SU-DHL-6 (cell line): ENCODE measurements at regions not wholly inside any gene's neighbourhood (a gene's known extent, or its start where the extent isn't known, plus 50 kb on each side); places are given as distances from the start of the nearest gene placed in this dataset.

ENCODE experiments used
- H2AFZ ChIP-seq: fragments of 200-600 bp; sonication (generic); 2 replicates; pipeline ENCODE4 v1.6.1; 2014; ENCODE audit warnings: low read depth, mild to moderate bottlenecking, moderate library complexity, mixed read lengths, antibody characterized with exemption, low read length; ENCODE audit not compliant: severe bottlenecking
- H3F3A ChIP-seq: fragments of 200-600 bp; shearing (Covaris generic); 2 replicates; pipeline ENCODE4 v1.6.0; 2016; ENCODE audit warnings: antibody characterized with exemption, mild to moderate bottlenecking; ENCODE audit not compliant: insufficient read depth
- H3K27ac ChIP-seq: fragments of 200-600 bp; sonication (generic); 2 replicates; pipeline ENCODE4 v1.5.1; 2016; ENCODE audit warnings: low read depth, mild to moderate bottlenecking, low read length, moderate library complexity, mixed read lengths
- H3K27me3 ChIP-seq: fragments of 200-600 bp; sonication (generic), shearing (Covaris generic); 2 replicates; pipeline ENCODE4 v1.6.0; 2014; ENCODE audit warnings: mild to moderate bottlenecking, low read length
- H3K36me3 ChIP-seq: fragments of 200-600 bp; sonication (generic); 2 replicates; pipeline ENCODE4 v1.6.1; 2014; ENCODE audit warnings: mild to moderate bottlenecking, low read length, mixed read lengths
- H3K4me2 ChIP-seq: fragments of 300-600, 200-600 bp; shearing (Covaris generic), sonication (generic); 2 replicates; pipeline ENCODE4 v1.6.0; 2014; ENCODE audit warnings: low read length, low read depth, mild to moderate bottlenecking; ENCODE audit not compliant: poor library complexity, severe bottlenecking
- H3K4me3 ChIP-seq: fragments of 200-600 bp; sonication (generic); 2 replicates; pipeline ENCODE4 v1.5.1; 2014; ENCODE audit warnings: antibody characterized with exemption, low read length, mild to moderate bottlenecking, mixed read lengths; ENCODE audit not compliant: insufficient read depth, poor library complexity, severe bottlenecking
- H3K79me2 ChIP-seq: fragments of 200-600 bp; sonication (generic); 2 replicates; pipeline ENCODE4 v1.6.1; 2014; ENCODE audit warnings: mild to moderate bottlenecking, low read length, moderate library complexity; ENCODE audit not compliant: insufficient read depth
- H3K9ac ChIP-seq: fragments of 200-600 bp; sonication (generic); 2 replicates; pipeline ENCODE4 v1.7.0; 2014; ENCODE audit warnings: mild to moderate bottlenecking, low read length
- H3K9me2 ChIP-seq: fragments of 200-600 bp; sonication (generic); replicated peaks from 2 replicates; pipeline ENCODE4 v1.6.1; 2014; ENCODE audit warnings: low read length; ENCODE audit not compliant: insufficient read depth
- H3K9me3 ChIP-seq: fragments of 200-600 bp; sonication (generic); 2 replicates; pipeline ENCODE4 v1.6.1; 2014; ENCODE audit warnings: low read length, mixed read lengths; ENCODE audit not compliant: insufficient read depth
- H4K20me1 ChIP-seq: fragments of 200-600 bp; sonication (generic); 2 replicates; pipeline ENCODE4 v1.6.1; 2014; ENCODE audit warnings: low read depth, mild to moderate bottlenecking, antibody characterized with exemption, low read length, moderate library complexity, mixed read lengths
- CTCF ChIP-seq: fragments of 200-600 bp; sonication (generic); IDR thresholded peaks from one replicate; pipeline ENCODE4 v1.5.1; 2017; ENCODE audit warnings: antibody characterized with exemption, mild to moderate bottlenecking, low read length, moderate library complexity; ENCODE audit not compliant: insufficient read depth, poor library complexity, severe bottlenecking
- EZH2phosphoT487 ChIP-seq: fragments of 200-600 bp; sonication (generic), shearing (Covaris generic); conservative IDR thresholded peaks from 2 replicates; pipeline ENCODE4 v1.6.1; 2018; ENCODE audit warnings: mild to moderate bottlenecking, antibody characterized with exemption, low read length, moderate library complexity, mixed read lengths

GRCh38 chr4:188660796-188661195 lies 521.6 kb downstream of the TRIML1 start:
- Histone ChIP-seq H3K9ac (no peak overlapping the region), H3F3A (no peaks in the 10 kb centered on the region)

GRCh38 chr4:188661502-188661901 lies 522.3 kb downstream of the TRIML1 start:
- Histone ChIP-seq H3F3A (no peaks in the 10 kb centered on the region), H4K20me1 (no peaks in the 10 kb centered on the region), H3K4me3 (no peak overlapping the region), H3K27me3 (no peaks in the 10 kb centered on the region), H2AFZ (no peak overlapping the region), H3K4me2 (no peak overlapping the region), H3K9me3 (no peaks in the 10 kb centered on the region), H3K9me2 (no peaks in the 10 kb centered on the region), H3K79me2 (no peaks in the 10 kb centered on the region), H3K36me3 (no peaks in the 10 kb centered on the region), H3K9ac (no peak overlapping the region), H3K27ac (no peak overlapping the region)
- no peak for TF ChIP-seq CTCF
- no peak for TF ChIP-seq EZH2phosphoT487

More at GRCh38 chr4:188660796-188661195, 521.6 kb downstream of the TRIML1 start:
- Histone ChIP-seq H3K9me2 (no peaks in the 10 kb centered on the region), H2AFZ (no peak overlapping the region), H3K27ac (no peak overlapping the region), H3K4me2 (no peak overlapping the region), H3K9me3 (no peaks in the 10 kb centered on the region), H3K4me3 (no peak overlapping the region), H4K20me1 (no peaks in the 10 kb centered on the region), H3K36me3 (no peaks in the 10 kb centered on the region), H3K27me3 (no peaks in the 10 kb centered on the region), H3K79me2 (no peaks in the 10 kb centered on the region)
- TF ChIP-seq EZH2phosphoT487 = no peak
- TF ChIP-seq CTCF = no peak

GRCh38 chr4:188663369-188663768 lies 524.1 kb downstream of the TRIML1 start:
- H3K79me2 ChIP-seq = no peaks in the 10 kb centered on the region
- no peaks in the 10 kb centered on the region for H3K36me3 ChIP-seq
- no peaks in the 10 kb centered on the region for H3K9me2 ChIP-seq
- no peaks in the 10 kb centered on the region for H3K27me3 ChIP-seq
- no peaks in the 10 kb centered on the region for H4K20me1 ChIP-seq
- H3K4me3 ChIP-seq = no peak overlapping the region
- no peaks in the 10 kb centered on the region for H3F3A ChIP-seq
- no peak for TF ChIP-seq CTCF
- TF ChIP-seq EZH2phosphoT487 = no peak
- H3K9me3 ChIP-seq = no peaks in the 10 kb centered on the region
- no peak overlapping the region for H3K27ac ChIP-seq
- H2AFZ ChIP-seq = no peak overlapping the region
- H3K9ac ChIP-seq = no peak overlapping the region
- no peak overlapping the region for H3K4me2 ChIP-seq
